GM18498 (cell line): ENCODE measurements at regions not wholly inside any gene's neighbourhood (a gene's known extent, or its start where the extent isn't known, plus 50 kb on each side); places are given as distances from the start of the nearest gene placed in this dataset.
A peak's percentile ranks its signal among the peaks of the same experiment; 100 is the strongest.
"Not testable (repeated sequence)": the region's sequence is repeated elsewhere in the genome, so short reads cannot be mapped to it uniquely, and the experiment has no call there.

ENCODE experiments used
- ATAC-seq: cut with Tn5 transposase; IDR thresholded peaks from one replicate; pipeline ENCODE4 v1.9.1; 2021; ENCODE audit warnings: mild to moderate bottlenecking, moderate library complexity; ENCODE audit not compliant: unreplicated experiment

DNA sequence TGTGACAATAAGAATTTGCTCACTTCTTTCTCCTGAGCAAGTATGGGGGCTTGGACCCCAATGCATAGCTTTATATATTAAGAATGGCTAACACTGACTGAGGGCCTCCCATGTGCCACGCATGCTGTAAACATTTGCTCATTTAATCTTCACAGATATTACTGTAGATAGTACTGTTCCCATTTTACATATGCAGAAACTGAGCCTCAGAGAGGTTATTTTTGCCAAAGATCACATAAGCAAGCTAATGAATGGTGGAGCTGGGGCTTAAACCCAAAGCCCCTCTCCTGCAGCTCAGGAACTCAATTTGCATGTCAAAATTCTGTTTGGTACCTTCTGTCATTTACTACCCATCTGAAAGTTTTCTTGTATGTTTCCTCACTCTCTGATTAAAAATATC, 163.5 kb upstream of the NFIA start:
- no peak for ATAC-seq

DNA sequence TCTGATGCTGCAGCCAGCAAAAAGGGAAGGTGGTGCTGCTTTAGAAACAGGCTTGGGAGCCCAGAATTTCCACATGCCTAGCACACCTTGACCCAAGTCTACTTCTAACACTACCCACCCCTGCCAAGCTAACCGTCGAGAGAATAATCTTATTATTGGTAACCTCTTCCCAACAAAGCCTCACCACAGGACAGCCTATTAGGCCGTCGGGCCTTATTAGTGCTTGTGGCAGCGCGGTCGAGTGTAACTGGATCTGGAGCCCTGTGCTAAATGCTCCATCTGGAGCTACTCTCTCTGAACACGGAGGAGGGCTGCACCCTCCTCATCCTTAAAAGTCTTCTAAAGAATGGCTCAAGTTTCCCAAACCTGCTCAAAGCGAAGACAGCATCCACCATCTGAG, 165.5 kb upstream of the NFIA start:
- ATAC-seq: no peak

DNA sequence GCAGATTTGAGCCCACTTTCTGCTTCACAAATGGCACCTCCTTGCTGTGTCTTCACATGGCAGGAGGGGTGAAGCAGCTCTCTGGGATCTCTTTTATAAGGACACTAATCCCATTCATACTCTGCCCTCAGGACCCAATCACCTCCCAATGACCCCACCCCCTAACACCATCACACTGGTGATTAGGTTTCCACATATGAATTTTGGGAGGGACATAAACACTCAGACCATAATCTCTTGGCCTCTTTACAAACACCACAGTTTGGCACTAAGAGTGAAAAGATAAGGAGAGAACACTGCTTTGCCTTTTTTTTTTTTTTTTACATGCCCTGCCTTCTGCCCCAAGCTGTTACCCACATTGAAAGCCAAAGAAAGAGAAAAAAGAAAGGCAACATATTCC, 166.2 kb upstream of the NFIA start:
- ATAC-seq: no peak

DNA sequence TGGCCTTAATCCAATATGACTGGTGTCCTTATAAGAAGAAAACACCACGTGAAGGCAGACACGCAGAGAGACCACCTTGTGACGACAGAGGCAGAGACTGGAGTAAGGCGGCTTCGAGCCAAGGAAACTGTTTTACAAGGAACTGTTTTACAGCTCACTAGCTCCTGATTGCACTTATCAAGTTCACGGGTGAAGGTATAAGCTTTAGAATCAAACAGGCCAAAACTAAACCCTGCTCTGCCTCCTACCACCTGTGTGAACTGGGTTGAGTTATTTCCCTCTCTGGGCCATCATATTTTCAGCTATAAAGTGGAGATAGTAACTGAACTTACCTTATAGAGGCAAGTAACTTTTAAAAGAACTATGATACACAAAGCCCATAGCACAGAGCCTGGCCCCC, 166.9 kb upstream of the NFIA start:
- no peak for ATAC-seq

DNA sequence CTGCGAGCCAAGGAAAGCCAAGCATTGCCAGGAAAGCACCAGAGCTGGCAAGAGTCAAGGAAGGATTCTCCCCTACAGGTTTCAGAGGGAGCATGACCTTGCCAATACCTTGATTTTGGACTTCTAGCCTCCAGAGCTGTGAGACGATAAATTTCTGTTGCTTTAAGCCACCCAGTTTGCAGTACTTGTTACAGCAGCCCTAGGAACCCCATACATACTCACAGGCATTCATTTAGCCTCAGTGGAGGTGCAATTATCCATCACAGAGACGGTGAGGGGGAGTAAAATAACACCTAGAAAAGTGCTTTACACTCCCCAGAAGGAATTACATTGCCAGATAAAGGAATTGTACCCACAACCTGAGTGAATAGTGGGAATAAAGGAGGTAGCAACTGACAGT, 167.4 kb upstream of the NFIA start:
- no peak for ATAC-seq

DNA sequence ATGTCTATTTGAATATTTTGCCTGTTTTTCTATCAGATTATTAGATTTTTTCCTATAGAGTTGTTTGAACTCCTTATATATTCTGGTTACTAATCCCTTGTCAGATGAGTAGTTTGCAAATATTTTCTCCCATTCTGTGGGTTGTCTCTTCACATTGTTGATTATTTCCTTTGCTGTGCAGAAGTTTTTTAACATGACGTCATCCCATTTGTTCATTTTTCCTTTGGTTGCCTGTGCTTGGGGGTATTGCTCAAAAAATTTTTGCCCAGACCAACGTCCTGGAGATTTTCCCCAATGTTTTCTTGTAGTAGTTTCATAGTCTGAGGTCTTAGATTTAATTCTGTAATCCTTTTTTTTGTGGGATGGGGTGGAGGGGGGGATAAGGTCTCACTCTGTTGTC, 168.7 kb upstream of the NFIA start:
- ATAC-seq: not testable (repeated sequence)

DNA sequence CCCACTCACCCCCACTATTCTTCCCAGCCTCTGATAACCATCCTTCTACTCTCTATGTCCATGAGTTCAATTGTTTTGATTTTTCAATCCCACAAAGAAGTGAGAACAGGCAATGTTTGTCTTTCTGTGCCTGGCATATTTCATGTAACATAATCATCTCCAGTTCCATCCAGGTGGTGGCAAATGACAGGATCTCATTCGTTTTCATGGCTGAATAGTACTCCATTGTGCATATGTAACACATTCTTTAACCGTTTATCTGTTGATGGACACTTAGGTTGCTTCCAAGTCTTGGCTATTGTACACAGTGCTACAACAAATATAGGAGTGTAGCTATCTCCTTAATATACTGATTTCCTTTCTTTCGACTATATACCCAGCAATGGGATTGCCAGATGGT, 169.3 kb upstream of the NFIA start:
- no peak for ATAC-seq

DNA sequence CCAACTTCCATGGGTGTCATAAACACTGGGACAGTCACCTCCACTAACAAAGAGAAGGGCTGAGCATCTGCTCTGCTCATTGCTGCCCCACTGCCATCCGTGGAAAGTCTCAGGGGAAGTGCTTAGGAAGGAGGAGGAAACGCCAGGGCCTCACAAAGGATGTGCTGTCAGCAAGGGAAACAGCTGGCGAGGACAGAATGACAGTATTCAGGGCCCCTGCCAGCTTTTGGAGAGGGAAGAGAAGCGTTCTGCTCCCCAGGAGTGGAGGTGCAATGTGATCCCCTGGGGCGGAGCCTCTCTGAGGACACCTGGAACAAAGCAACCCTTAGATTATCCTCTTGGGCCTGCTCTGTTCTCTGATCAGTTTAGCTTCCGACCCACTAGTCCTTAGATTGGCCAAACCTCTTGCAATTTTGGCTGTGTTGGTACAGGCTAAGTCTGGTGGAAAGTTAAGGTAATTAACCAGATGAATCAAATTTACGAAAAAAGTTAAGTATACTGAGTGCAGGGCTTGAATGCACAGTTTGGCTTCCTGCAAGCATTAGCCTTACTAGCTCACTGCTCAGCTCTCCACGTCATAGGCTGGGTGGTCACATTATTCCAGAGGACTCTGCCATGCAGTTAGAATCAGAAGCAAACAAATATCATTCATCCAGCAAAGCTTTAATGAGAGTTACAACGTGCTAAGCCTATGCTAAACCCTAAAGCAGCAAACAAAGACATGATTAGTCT, 170.2 kb upstream of the NFIA start:
- ATAC-seq: no peak

DNA sequence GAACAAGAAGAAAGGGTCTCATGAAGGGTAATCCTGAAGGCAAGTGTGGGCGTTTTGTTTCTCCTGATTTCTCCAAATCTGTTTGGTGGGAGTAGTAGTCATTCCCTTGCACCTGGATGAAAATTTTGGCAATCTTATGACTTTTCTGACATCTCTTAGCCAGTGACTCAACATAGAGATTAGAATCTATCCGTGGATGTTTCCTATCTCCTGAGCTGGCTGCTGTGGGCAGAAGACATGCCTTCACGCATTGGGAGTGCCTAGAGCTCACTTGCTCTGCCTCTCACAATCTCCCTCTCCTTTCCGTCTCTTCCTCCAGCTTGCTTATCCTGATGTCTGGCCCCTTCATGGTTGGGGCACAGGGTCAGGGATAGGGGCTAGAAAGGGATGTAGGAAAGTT, 174.2 kb upstream of the NFIA start:
- no peak for ATAC-seq

DNA sequence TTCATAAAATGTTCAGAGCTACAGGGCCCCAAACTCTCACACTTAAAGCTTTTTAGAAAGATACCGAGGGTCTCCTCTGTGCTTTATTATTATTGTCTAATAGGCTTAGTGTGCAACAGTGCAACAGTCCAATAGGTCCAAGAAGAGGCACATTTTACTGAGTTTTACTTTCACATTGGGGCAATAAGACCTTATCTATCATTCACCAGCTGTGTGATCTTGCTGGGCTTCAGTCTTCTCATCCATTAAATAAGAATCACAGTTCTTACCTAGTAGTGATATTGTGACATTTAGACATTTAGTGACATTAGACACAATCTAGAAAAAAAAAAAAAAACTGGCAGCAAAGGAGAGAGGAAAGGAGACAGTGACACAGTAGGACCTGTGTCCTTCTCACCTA, 175.8 kb upstream of the NFIA start:
- no peak for ATAC-seq

DNA sequence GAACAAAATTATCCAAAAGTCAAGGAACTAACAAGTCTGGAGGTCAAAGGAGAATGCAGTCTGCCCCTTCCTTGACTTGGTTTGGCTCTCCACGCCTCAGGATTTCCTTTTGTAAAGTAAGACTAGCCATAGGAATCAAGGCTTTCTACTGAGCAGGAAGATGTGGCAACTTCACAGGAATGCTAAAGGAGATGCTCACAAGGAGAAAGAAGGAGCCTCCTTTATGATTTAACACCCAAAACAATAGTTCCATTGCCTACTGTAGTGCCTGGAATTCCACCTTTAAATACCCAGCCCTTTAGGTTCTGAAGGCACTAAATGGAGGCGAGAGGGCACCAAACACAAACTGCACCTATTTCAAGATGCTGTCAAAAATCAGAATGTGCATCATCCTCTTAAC, 176.3 kb upstream of the NFIA start:
- ATAC-seq: no peak

DNA sequence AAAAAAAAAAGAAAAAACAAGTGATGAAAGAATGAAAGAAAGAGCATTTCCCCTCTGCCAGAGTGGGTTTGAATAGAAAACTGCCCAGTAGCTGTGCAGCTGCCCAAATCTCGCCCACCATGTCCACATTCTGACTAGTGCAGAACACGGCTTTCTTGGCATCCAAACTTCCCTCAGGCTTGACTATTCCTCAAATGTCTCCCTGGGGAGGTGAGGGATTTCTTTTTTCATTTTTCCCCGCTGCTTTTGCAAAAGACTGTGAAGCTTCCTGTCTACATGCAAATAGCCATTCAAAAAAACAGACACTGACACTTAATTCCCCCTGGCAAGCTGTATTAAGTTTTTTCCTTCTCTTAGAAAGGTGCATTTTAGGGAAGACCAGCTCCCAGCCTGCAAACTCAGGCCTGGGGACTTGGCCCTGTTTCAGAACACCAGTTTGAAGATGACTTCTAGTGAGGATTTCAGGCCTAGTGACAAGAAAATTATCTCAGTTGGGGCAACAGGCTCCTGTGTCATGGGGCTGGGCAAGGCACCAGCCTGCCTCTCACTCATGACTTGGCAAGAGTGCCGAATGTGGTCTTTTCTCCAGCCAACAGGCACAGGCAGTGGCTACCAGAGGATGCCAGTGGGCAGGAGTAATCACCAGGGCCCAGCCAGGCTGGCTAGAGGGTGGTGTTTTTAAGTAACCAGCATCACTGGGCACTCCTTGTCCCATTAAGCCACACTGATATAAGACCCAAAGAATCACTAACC, 178.1 kb upstream of the NFIA start:
- no peak for ATAC-seq

DNA sequence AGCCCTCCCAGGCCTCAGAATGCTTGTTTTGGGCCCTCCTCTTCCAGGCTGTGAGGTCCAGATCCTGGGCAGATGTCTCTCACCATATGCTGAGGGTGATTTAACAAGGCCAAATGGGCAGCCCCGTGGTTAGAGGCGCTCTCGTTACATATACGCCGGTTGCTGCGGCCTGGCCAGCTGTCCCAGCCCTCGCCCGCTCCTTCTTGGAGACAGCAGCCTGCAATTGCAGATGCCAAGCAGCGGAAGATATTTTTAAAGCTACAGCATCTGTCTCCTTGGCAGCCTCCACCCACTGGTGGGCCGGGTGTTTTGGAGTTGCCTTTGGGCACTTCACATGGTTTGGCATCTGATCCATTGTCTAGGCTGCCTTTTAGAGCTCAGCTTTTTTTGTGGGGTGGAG, 178.8 kb upstream of the NFIA start:
- ATAC-seq: no peak

DNA sequence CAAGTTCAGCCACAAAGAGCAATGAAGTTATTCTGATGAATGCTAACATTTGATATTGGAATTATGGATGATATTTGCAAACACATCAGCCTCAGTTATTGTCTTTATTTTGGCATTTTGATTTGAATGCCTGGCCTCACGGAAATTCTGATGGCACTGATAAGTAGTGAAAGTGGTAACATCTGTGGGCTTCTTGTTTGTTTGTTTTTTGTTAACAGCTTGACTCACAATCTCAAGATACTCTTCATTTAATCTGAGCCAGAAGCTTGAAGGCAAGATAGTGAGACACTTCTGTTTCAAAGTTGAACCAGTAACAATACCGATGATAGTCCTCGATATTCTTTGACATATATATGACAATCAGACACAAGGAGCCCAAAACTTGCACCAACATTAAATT, 182.9 kb upstream of the NFIA start:
- no peak for ATAC-seq

DNA sequence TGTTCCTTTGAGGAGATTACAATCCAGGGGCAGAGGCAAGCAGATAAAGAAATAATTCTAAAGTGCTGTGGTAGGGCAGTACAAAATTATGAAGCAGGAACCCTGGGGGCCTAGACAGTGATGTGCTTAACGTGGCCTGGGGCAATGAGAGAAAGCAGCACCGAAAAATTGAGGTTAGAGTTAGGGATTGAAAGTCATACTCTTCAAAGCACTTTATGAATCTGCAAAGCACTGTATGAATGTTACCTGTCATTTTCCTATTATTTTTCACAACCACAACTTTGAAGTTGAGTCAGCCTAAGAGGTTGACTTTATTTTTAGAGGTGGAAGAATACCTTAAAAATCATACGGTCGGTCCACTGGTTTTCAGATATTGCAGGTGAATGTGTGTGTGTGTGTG, 183.4 kb upstream of the NFIA start:
- ATAC-seq: peak; percentile 72

DNA sequence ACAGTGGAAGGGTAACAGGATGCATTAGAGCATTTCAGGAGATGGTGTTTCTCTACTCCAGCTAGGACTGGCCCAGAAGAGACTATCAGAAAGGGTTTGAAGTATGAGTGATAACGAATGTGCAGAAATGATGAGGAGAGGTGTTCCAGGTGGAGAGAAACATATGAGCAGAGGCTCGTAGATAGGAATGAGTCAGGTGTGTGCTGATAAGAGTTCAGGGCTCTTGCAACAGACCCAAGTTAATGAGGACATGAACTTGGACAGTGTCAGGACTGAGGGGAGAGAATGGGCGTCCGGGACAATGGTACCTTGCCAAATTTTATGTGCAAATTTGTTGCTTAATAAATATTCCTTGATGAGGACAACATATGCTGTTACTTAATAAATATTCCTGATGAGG, 183.9 kb upstream of the NFIA start:
- ATAC-seq: no peak

DNA sequence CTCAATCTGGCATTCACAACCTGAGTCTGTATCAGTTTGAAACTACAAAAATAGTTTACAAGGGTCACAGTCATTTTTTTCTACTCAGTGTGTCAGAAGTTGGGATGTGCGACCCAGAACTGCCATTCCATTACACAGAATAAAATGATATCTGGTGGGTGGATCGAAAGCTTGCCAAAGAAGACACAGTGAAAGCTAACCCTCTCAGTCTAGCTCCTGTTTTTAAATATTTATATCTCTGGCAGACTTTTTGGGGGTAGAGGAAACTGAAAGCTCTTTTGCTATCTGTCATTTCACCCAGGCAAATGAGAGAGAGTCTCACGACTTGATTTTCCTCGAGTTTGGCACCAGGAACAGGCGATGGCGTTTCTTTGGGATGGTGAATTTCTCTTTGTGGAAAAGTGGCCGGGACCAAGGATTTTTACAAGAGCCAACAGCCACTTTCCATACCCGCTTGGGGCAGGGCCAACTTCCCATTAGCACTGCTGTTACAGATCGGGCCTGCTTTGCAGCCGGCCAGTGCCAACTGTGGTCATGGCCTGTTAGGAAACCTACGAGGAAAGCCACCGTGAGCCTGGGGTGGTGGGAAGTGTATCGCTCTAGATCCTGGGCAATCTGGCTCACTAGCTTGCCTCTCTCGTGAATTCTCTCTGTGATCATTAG, 185.5 kb upstream of the NFIA start:
- ATAC-seq: no peak

DNA sequence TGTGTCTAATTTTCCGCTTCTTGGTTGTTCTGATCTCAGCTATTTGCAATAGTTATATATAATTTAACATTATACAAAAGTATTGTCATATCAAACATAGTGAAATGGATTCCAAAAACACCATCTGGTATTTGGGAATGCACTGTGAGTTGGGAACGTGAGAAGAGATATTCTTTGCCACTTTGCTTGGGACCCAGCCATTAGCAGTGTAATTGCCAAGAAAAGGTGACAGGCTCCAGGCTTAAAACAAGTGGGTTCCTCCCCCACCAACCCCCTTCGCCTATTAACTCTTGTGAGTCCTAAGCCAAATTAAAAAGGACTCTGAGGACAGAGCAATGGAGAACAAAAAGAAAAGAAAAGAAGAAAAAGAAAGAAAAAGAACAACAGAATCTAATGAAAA, 186.7 kb upstream of the NFIA start:
- no peak for ATAC-seq

DNA sequence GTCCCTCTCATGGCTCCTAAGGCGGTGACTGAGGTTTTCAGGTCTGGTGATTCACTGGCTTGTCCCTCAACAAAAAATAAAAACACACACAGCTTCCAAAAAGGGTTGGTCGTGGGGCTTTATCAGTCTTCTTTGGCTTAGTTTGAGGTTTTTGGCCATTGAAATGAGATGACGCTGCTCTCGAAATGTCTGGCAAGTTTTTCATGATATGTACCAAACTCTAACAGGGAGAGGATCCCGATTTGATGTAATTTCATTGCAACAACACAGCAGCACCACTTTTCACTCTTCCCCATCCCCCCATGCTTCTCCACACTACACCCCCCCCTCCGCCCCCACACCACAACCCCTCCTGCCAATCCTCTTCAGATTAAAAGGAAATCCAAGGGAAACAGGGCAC, 187.1 kb upstream of the NFIA start:
- ATAC-seq: no peak

DNA sequence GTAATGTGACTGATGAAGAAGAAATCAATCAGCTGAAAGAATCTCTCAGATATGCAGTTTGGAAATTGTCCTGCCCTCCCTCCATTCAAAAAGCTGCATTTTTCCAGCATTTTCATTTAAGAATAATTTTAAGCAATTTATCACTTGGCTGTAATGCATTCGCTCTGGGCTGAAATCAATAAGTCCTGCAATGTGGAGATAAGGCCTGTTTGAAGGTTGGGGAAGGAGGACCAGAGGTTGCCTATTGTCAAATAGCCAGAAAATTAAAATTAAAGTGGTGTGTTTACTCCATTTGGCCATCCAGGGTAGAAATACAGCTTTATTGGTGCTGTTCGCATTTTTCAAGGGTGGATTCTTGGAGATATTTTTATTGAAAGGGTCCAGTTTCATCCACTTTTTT, 187.6 kb upstream of the NFIA start:
- ATAC-seq: no peak

DNA sequence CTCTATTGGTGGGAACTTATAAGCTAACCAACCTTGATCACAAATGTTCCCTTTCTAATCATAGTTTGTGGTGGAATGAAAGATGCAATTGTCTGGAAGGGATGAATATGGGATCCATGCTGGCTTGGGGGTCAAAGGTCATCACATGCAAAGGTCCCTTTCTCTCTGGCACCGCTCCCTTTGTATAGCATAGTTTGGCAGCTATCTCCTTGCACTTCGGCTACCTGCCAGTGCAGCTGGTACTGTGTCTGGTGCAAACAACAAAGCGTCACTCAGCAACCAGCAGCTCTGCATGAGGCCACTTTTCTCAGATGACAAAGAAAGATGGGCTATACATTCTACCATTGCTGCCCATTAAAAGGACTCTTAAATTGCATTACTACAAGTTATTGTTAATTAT, 188.2 kb upstream of the NFIA start:
- no peak for ATAC-seq
